Mucosa of rectum (tissue), 2 donors: ENCODE measurements at regions not wholly inside any gene's neighbourhood (a gene's known extent, or its start where the extent isn't known, plus 50 kb on each side); places are given as distances from the start of the nearest gene placed in this dataset.
"Not testable (repeated sequence)": the region's sequence is repeated elsewhere in the genome, so short reads cannot be mapped to it uniquely, and the experiment has no call there.

Experiments
- H3K27ac ChIP-seq, 2 donors: one replicate each; pipeline ENCODE4 v1.7.0; 2013; ENCODE audit warnings: inconsistent platforms in 2 of 2, low read depth in 2 of 2, low read length in 2 of 2
- H3K27me3 ChIP-seq, 2 donors: one replicate each; pipeline ENCODE4 v1.7.0; 2013; ENCODE audit warnings: low read length in 2 of 2; ENCODE audit not compliant: control insufficient read depth in 2 of 2, insufficient read depth in 2 of 2
- H3K36me3 ChIP-seq, 2 donors: one replicate each; pipeline ENCODE4 v1.7.0; 2013; ENCODE audit warnings: low read length in 2 of 2; ENCODE audit not compliant: control insufficient read depth in 2 of 2, insufficient read depth in 2 of 2
- H3K4me1 ChIP-seq, 2 donors: one replicate each; pipeline ENCODE4 v1.7.0; 2013; ENCODE audit warnings: low read length in 2 of 2, mild to moderate bottlenecking in 1 of 2; ENCODE audit not compliant: control insufficient read depth in 2 of 2, insufficient read depth in 2 of 2
- H3K4me3 ChIP-seq, 2 donors: one replicate each; pipeline ENCODE4 v1.7.0; 2013; ENCODE audit warnings: low read length in 2 of 2
- H3K9ac ChIP-seq, 2 donors: one replicate each; pipeline ENCODE4 v1.7.0; 2013; ENCODE audit warnings: low read length in 2 of 2, low read depth in 1 of 2, mild to moderate bottlenecking in 1 of 2
- H3K9me3 ChIP-seq, 2 donors: one replicate each; pipeline ENCODE4 v1.7.0; 2013; ENCODE audit warnings: low read length in 2 of 2; ENCODE audit not compliant: control insufficient read depth in 2 of 2
- donor health status: healthy.
- donor health status: Normal muscosa, but diverticular disease.

DNA sequence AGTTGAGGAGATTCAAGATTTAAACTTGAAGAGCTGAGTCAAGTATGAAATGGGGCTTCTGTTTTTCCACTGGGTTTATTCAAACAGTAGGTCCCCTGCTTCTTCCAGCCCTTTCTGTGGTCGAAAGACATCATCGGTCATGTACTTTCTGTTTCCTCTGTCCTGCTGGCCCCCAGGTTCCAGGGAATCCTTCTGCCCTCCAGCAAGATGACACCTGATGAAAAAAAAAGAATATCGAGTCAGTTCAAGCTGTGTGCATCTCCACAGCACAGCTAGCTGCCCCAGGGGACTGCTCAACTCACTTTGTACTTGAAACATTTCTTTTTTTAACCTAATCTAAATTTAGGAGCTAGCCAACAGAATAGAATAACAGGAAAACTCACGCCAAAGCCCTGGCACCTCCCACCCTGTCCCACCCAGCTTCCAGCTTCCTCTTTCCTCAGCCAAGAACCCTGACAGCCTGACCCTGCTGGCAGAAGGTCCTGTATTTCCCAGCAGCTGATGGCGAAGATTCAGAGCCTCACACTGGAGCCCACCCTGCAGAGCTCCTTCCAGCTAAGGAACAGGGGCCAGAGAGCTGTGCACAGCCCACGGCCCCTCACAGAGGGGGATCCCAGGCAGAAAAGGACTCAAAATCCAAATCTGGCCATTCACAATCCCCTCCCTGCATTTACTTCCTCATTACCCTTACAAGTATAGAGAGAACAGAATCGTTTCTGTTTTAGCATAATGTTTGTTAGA, 176.5 kb downstream of the PSMG1 start:
- H3K27me3 ChIP-seq: no peaks in the 10 kb centered on the region
- no peaks in the 10 kb centered on the region for H3K36me3 ChIP-seq
- H3K4me3 ChIP-seq: no peak overlapping the region
- H3K4me1 ChIP-seq: peaks cover 32 to 33% of the 10 kb centered on the region in 2 donors
- peak overlapping the region; percentile 85 to 92 for H3K27ac ChIP-seq
- H3K9me3 ChIP-seq: no peaks in the 10 kb centered on the region
- peak overlapping the region; percentile 64 to 67 for H3K9ac ChIP-seq

DNA sequence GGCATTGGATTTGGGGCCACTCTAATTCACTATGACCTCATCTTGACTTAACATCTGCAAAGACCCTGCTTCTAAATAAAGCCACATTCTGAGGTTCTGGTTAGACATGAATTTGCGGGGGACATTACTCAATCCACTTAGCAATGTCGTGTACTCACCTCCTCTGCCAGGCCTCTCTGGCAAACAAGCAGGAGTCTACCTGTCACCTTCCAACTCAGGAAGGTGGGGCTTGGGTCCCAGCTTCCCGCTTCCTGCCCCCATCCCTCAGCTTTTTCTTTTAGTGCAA, 177.8 kb downstream of the PSMG1 start:
- Histone ChIP-seq H3K9me3 (no peaks in the 10 kb centered on the region), H3K4me3 (no peak overlapping the region), H3K9ac (peak overlapping the region in 1 of 2 donors; percentile 63), H3K27ac (peak overlapping the region; percentile 85 to 92), H3K4me1 (peaks cover 27 to 33% of the 10 kb centered on the region in 2 donors), H3K27me3 (no peaks in the 10 kb centered on the region), H3K36me3 (no peaks in the 10 kb centered on the region)

DNA sequence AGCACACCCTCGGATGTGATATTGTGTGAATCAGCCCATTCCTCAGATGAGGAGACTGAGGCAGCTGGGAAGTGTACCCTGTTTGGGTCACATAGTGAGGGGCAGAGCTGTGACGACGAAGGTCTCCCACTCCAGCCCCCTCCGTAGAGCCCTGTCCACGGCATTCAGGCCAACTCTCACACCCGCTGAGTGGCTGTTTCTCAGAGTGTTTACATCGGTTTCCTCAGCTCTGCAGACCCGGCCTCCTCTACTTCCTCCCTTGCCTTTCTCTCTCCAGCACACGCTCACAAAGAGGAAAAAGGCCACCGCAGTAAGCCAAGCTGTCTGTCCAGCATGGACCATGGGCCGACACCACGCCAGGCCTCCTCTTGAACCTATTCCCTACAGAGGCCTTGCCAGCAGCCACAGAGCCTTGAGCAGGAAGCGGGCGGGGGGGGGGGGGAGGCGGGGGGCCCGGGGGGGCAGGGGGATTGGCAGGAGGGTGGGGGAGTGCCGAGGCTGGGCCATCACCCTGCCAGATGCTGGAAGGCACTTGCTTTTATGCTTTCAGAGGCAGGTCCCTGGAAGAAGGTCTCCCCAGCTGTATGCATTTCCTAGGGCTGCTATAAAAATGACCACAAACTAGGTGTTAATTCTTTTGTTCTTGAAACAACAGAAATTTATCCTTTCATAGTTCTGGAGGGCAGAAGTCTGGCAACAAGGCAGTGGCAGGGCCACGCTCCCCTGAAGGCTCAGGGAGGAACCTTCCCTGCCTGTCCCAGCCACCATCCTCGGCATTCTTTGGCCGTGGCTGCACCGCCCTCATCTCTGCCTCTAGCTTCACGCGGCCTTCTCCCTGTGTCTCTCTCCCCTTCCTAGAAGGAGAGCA, 178.4 kb downstream of the PSMG1 start:
- H3K4me1 ChIP-seq: peaks cover 27 to 33% of the 10 kb centered on the region in 2 donors
- H3K9me3 ChIP-seq: no peaks in the 10 kb centered on the region
- no peak overlapping the region for H3K4me3 ChIP-seq
- no peaks in the 10 kb centered on the region for H3K27me3 ChIP-seq
- peak overlapping the region; percentile 85 to 92 for H3K27ac ChIP-seq
- H3K36me3 ChIP-seq: no peaks in the 10 kb centered on the region
- H3K9ac ChIP-seq: peak overlapping the region in 1 of 2 donors; percentile 63

DNA sequence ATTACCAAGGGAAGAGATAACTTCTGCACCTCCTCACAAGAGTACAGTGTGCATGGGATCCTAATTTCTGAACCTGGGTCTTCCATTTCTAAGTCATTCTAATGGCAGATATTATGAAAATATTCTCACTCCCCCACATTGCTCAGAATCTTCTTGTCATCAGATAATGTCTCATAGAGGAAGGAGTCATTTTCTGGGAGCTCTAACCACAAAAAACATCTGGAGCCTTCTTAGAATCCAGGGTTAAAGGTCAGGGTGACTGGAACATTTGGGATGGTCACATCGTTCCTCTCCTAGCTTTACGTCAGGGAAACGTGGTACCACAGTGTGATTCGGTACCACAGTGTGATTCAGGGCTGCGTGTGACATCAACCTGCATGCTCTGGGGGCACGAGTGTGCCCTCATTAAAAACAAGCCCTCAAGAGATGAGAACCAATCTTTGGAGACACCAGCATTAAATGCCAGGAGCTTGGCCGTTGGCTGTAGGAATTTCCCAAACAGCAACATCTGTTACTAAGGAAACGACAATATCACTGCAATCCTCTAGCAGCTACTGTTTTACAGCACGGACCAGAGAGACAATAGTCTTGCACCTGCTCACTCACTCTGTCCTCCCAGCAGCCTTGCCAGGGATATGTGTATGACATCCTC, 179.1 kb downstream of the PSMG1 start:
- Histone ChIP-seq H3K27ac (peak overlapping the region; percentile 81), H3K27me3 (no peaks in the 10 kb centered on the region), H3K36me3 (no peaks in the 10 kb centered on the region), H3K4me1 (peaks cover 27 to 33% of the 10 kb centered on the region in 2 donors), H3K4me3 (no peak overlapping the region), H3K9ac (peak overlapping the region in 1 of 2 donors; percentile 54), H3K9me3 (no peaks in the 10 kb centered on the region)

DNA sequence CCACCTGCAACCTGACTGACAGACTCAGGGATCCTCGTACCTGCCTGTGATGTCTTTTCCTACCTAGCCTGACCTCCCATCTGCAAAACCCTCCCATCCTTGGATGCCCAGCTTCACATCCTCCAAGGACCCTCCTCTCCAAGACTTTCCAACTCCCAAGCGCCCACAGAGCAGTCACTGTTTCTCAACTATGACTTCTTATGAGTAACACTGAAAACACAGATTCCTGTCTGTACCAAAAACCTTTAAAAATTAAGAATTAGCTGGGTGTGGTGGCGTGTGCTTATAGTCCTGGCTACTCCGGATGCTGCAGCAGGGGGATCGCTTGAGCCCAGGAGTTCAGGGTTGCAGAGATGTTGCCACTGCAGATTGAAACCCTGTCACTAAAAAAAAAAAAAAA, 181.9 kb downstream of the PSMG1 start:
- Histone ChIP-seq H3K4me1 (peaks cover 20 to 22% of the 10 kb centered on the region in 2 donors), H3K9ac (no peak overlapping the region), H3K4me3 (no peak overlapping the region), H3K36me3 (no peaks in the 10 kb centered on the region), H3K9me3 (no peaks in the 10 kb centered on the region), H3K27ac (no peak overlapping the region), H3K27me3 (no peaks in the 10 kb centered on the region)

DNA sequence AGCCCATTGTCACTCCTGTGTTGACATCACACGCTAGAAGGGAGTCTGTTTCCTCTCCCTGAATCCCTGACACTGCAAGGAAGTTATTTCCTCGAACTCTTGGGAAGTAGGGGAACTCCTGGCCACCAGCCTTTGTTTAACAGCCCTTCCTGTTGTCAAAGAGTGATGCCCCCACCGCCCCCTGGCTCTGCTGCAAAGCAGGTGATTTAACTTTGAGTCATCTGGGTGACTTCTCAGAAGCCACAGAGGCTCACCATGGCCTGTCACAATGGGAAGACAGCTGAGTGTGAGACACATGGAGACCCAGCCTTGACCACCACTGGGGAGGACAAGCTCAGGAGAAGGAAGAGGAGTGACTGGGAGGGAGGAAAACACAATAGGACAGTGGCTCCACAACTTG, 182.8 kb downstream of the PSMG1 start:
- peaks cover 17 to 23% of the 10 kb centered on the region in 2 donors for H3K4me1 ChIP-seq

DNA sequence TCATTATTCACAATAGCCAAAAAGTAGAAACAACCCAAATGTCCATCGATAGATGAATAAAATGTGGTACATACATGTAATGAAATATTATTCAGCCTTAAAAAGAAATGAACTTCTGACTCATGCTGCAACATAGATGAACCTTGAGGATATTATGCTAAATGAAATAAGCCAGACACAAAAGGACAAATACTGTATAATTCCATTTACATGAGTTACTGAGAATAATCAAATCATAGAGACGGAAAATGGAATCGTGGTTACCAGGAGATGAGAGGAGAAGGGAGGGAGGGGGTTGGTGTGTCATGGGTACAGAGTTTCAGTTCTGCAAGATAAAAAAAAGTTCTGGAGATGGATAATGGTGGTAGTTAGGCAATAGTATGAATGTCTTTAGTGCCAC, 184.1 kb downstream of the PSMG1 start:
- H3K27ac ChIP-seq: no peak overlapping the region
- H3K9ac ChIP-seq: no peak overlapping the region
- H3K36me3 ChIP-seq: no peaks in the 10 kb centered on the region
- no peaks in the 10 kb centered on the region for H3K27me3 ChIP-seq
- no peak overlapping the region for H3K4me3 ChIP-seq
- H3K4me1 ChIP-seq: peaks cover 8 to 16% of the 10 kb centered on the region in 2 donors
- H3K9me3 ChIP-seq: no peaks in the 10 kb centered on the region

More for the DNA sequence above, 182.8 kb downstream of the PSMG1 start:
- no peak overlapping the region for H3K4me3 ChIP-seq
- no peaks in the 10 kb centered on the region for H3K27me3 ChIP-seq
- H3K9ac ChIP-seq: no peak overlapping the region
- H3K36me3 ChIP-seq: no peaks in the 10 kb centered on the region
- no peaks in the 10 kb centered on the region for H3K9me3 ChIP-seq
- H3K27ac ChIP-seq: no peak overlapping the region

DNA sequence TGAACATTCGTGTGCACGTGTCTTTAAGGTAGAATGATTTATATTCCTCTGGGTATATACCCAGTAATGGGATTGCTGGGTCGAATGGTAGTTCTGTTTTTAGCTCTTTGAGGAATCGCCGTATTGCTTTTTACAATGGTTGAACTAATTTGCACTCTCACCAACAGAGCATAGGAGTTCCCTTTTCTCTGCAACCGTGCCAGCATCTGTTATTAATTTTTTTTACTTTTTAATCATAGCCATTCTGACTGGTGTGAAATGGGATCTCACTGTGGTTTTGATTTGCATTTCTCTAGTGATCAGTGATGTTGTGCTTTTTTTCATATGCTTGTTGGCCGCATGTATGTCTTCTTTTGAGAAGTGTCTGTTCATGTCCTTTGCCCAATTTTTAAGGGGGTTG, 185.0 kb downstream of the PSMG1 start:
- not testable (repeated sequence) for H3K9ac ChIP-seq, H3K36me3 ChIP-seq, H3K9me3 ChIP-seq, H3K4me3 ChIP-seq, H3K27ac ChIP-seq, H3K27me3 ChIP-seq
- peaks cover 6 to 15% of the 10 kb centered on the region in 2 donors for H3K4me1 ChIP-seq

DNA sequence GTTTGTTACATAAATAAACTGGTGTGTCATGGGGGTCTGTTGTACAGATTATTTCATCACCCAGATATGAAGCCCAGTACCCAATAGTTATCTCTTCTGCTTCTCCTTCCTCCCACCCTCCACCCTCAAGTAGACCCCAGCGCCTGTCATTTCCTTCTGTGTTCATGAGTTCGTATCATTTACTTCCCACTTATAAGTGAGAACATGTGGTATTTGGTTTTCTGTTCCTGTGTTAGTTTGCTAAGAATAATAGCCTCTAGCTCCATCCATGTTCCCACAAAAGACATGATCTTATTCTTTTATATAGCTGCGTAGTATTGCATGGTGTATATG, 185.4 kb downstream of the PSMG1 start:
- H3K27ac ChIP-seq, H3K36me3 ChIP-seq, H3K4me3 ChIP-seq, H3K9me3 ChIP-seq, H3K9ac ChIP-seq, H3K27me3 ChIP-seq: not testable (repeated sequence)
- peaks cover 6 to 15% of the 10 kb centered on the region in 2 donors for H3K4me1 ChIP-seq
